Endothelial cell of umbilical vein (primary cell): ENCODE measurements at regions not wholly inside any gene's neighbourhood (a gene's known extent, or its start where the extent isn't known, plus 50 kb on each side); places are given as distances from the start of the nearest gene placed in this dataset.

ENCODE experiments used
- BruUV-seq: library from RNA; stranded (reverse); fragments of 400-500 nt; replicated peaks from 2 replicates; lab custom pipeline; 2021; lab: Mats Ljungman, UMichigan
- CTCF ChIA-PET: fragments of 300-600, 350-600 bp; sonication (Branson Sonifier 250); formaldehyde crosslinking; loops from one replicate; lab custom pipeline; 2021; ENCODE audit warnings: antibody characterized with exemption, inconsistent platforms; lab: Charles Lee
- POLR2A ChIA-PET: fragments of 300-600, 350-600 bp; sonication (Branson Sonifier 250); formaldehyde crosslinking; loops from one replicate; lab custom pipeline; 2021; ENCODE audit warnings: antibody characterized with exemption, inconsistent platforms; lab: Charles Lee
- DNase-seq: peaks from one replicate; pipeline ENCODE4 v3.0.0-alpha.2; 2011; ENCODE audit warnings: low read depth, low spot score
- FAIRE-seq: peaks from 2 replicates; lab custom pipeline; 2011; peaks lifted over from hg19 to GRCh38; lab: Jason Lieb, UNC
- H2AFZ ChIP-seq: 2 replicates; pipeline ENCODE4 v1.6.0; 2012; ENCODE audit warnings: low read depth, low read length, control low read depth, inconsistent platforms
- H3K27ac ChIP-seq: 2 replicates; pipeline ENCODE4 v1.5.1; 2011; ENCODE audit warnings: low read depth, mild to moderate bottlenecking, control low read depth, low read length, moderate library complexity; ENCODE audit not compliant: insufficient read depth
- H3K27me3 ChIP-seq, 2 experiments: 2 replicates each; pipeline versions ENCODE4 v1.6.0 to v1.6.1; 2011; ENCODE audit warnings: low read length in 2 of 2, mixed read lengths in 1 of 2; ENCODE audit not compliant: control insufficient read depth in 2 of 2, insufficient read depth in 2 of 2
- H3K36me3 ChIP-seq, 2 experiments: 2 replicates in 1 of 2; 3 replicates in 1 of 2; pipeline ENCODE4 v1.5.1; 2011; ENCODE audit warnings: low read length in 2 of 2, mild to moderate bottlenecking in 1 of 2, moderate library complexity in 1 of 2; ENCODE audit not compliant: control insufficient read depth in 2 of 2, insufficient read depth in 2 of 2; ENCODE audit errors: extremely low read depth in 1 of 2
- H3K4me1 ChIP-seq: 3 replicates; pipeline ENCODE4 v1.5.1; 2011; ENCODE audit warnings: mild to moderate bottlenecking, low read length; ENCODE audit not compliant: control insufficient read depth, insufficient read depth; ENCODE audit errors: extremely low read depth
- H3K4me2 ChIP-seq: 2 replicates; pipeline ENCODE4 v1.6.1; 2011; ENCODE audit warnings: low read length, control low read depth, mixed read lengths; ENCODE audit not compliant: insufficient read depth
- H3K4me3 ChIP-seq, 3 experiments: fragments of 200-600 bp in 1 of 3; sonication (generic), shearing (Covaris generic) in 1 of 3; replicated peaks in 1 of 3; 2 replicates each; pipeline ENCODE4 v1.5.1; 2011 to 2016; ENCODE audit warnings: control low read depth in 3 of 3, low read length in 3 of 3, mild to moderate bottlenecking in 2 of 3, inconsistent platforms in 1 of 3, low read depth in 1 of 3, moderate library complexity in 1 of 3; ENCODE audit not compliant: insufficient read depth in 1 of 3
- H3K79me2 ChIP-seq: 2 replicates; pipeline ENCODE4 v1.6.0; 2012; ENCODE audit warnings: low read length, inconsistent platforms; ENCODE audit not compliant: control insufficient read depth, insufficient read depth
- H3K9ac ChIP-seq: replicated peaks from 2 replicates; pipeline ENCODE3; 2011; ENCODE audit warnings: low read length, control low read depth; ENCODE audit not compliant: insufficient read depth; ENCODE audit errors: extremely low read depth
- H3K9me1 ChIP-seq: replicated peaks from 3 replicates; pipeline ENCODE4 v1.6.0; 2011; ENCODE audit warnings: mild to moderate bottlenecking, low read length; ENCODE audit not compliant: control insufficient read depth, insufficient read depth; ENCODE audit errors: extremely low read depth
- H3K9me3 ChIP-seq: replicated peaks from 2 replicates; pipeline ENCODE4 v1.5.1; 2012; ENCODE audit warnings: low read length, inconsistent platforms; ENCODE audit not compliant: control insufficient read depth, insufficient read depth
- H4K20me1 ChIP-seq: replicated peaks from 2 replicates; pipeline ENCODE3; 2011; ENCODE audit warnings: mild to moderate bottlenecking, low read length; ENCODE audit not compliant: control insufficient read depth, insufficient read depth; ENCODE audit errors: extremely low read depth
- EZH2 ChIP-seq: IDR thresholded peaks from 2 replicates; pipeline ENCODE4 v1.6.1; 2012; ENCODE audit warnings: borderline replicate concordance, low read depth, mild to moderate bottlenecking, moderate library complexity, low read length, inconsistent platforms; ENCODE audit not compliant: severe bottlenecking
- FOS ChIP-seq: IDR thresholded peaks from 2 replicates; pipeline ENCODE4 v1.6.1; 2011; ENCODE audit warnings: mild to moderate bottlenecking, low read length, moderate library complexity, borderline replicate concordance; ENCODE audit not compliant: insufficient read depth
- GATA2 ChIP-seq: IDR thresholded peaks from 2 replicates; pipeline ENCODE4 v1.7.0; 2011; ENCODE audit warnings: low read depth, mild to moderate bottlenecking, moderate library complexity, mixed read lengths, low read length; ENCODE audit not compliant: insufficient read length, insufficient read depth
- JUN ChIP-seq: IDR thresholded peaks from 2 replicates; pipeline ENCODE4 v1.6.1; 2011; ENCODE audit warnings: borderline replicate concordance, low read depth; ENCODE audit not compliant: insufficient read length, insufficient read depth
- MYC ChIP-seq: IDR thresholded peaks from one replicate; pipeline ENCODE4 v1.6.1; 2011; ENCODE audit warnings: mild to moderate bottlenecking, low read depth, low read length
- POLR2A ChIP-seq: IDR thresholded peaks from 2 replicates; pipeline ENCODE4 v1.6.1; 2012; ENCODE audit warnings: low read depth, mild to moderate bottlenecking, control low read depth, low read length
- POLR2AphosphoS5 ChIP-seq: IDR thresholded peaks from 2 replicates; pipeline ENCODE4 v1.6.1; 2012; ENCODE audit warnings: low read depth, mild to moderate bottlenecking, control low read depth, low read length, moderate library complexity; ENCODE audit not compliant: insufficient read depth
- dilution Hi-C: fragments of 300-500 bp; cut with MboI; formaldehyde crosslinking; loops from one replicate; pipeline ENCODE4 v1.15.0; 2019; ENCODE audit warnings: low sequenced_read_pairs; ENCODE audit not compliant: extremely low pct_ligation_motif_present
- intact Hi-C: fragments of 100-400 bp; cut with micrococcal nuclease; formaldehyde crosslinking; loops from one replicate; pipeline ENCODE4 v1.10.0; 2022
- TF ChIP-seq, protein P1 (sequence below), 2 donors: IDR thresholded peaks; 1 replicate in 1 of 2; 2 replicates in 1 of 2; pipeline ENCODE4 v1.5.1; 2011; ENCODE audit warnings: low read length in 2 of 2, mild to moderate bottlenecking in 2 of 2, moderate library complexity in 2 of 2, control low read depth in 1 of 2, inconsistent platforms in 1 of 2, low read depth in 1 of 2; ENCODE audit not compliant: insufficient read depth in 1 of 2; ENCODE audit errors: extremely low read depth in 1 of 2
- TF ChIP-seq, protein P2 (sequence below): IDR thresholded peaks from 2 replicates; pipeline ENCODE4 v1.6.1; 2011; ENCODE audit not compliant: insufficient read depth, insufficient read length

DNA sequence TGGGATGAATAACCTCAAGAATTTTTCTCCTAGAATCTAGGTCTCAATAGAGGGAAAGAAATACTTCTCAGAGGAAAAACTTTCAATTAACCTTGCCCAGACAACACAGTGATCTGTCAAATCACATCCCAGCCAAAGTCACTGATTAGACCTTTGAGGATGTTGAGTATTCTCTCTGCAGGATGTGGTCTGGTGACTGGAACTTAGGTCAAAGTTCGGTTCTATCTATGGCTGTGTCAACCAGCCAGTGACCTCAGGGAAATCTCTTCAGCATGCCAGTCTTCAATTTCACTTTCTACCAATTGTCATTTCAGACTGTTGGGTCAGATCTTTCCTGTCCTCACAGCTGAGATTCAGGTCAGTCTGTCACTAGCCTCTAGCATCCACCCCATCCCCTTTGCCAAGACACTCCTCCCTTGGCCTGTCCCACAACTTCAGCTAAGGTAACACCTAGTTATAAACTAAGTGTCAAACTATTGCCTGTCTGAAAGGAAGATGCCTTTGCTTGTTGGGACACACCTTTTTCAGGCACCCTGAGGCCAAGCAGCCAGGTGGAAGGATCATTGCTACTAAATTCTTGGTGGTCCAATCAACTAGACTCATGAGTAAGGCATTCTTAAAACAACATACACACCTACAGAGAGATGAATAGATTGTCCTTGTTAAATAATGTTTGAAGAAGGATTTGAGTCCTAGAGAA, 156.3 kb upstream of the FST start:
- BruUV-seq, result no TSS peak
- Histone ChIP-seq H3K4me2 (no peak overlapping the region), H3K27ac (no peak overlapping the region), H3K4me1 (peaks cover 6% of the 10 kb centered on the region), H2AFZ (no peak overlapping the region), H3K36me3 (no peaks in the 10 kb centered on the region), H3K79me2 (no peaks in the 10 kb centered on the region), H3K27me3 (no peaks in the 10 kb centered on the region), H3K9me3 (no peaks in the 10 kb centered on the region), H3K9ac (no peak overlapping the region), H3K4me3 (no peak overlapping the region), H4K20me1 (no peaks in the 10 kb centered on the region), H3K9me1 (no peaks in the 10 kb centered on the region)
- CTCF ChIA-PET, result no interaction called here
- POLR2A ChIA-PET, result no interaction called here
- DNase-seq, result no peak
- dilution Hi-C loops (no loop called here), intact Hi-C loops (no loop called here)
- TF ChIP-seq GATA2 (peak; percentile 85), POLR2A (no peak), FOS (peak; percentile 73)
- no peak for FAIRE-seq

DNA sequence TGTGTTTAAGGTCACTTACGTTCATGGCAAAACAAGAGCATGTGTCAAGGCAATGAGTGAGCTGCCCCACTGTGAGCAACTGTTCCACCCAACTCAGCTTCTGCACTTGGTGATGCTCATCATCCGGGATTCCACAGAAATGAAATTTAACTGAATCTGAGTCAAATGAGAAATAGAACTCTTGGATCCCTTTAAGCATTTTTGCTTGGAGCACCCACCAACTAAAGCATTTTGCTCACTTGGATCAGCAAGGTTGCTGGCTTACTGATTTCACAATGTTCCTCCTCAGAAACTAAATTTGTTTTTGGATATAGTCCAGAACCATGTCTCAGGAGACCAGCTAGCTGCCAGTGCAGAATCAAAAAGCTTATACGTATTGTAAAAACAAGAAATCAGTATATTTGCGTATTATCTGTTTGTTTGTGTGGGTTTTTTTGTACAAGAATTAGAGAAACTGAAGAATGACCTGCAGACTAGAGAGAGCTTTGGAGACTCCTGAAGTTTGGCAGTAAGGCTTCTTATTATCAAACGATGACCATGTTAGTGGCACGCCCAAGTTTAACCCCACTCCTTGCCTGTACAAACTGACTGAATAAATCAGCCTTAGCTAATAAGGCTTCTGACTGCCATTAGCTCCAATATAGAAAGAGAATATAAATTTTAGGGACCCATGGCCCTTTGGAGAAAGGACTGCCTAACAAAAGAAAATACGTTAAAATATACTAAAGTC, 153.8 kb upstream of the FST start:
- DNase-seq (no peak), FAIRE-seq (no peak)
- H3K9ac ChIP-seq, result no peak overlapping the region
- H3K4me1 ChIP-seq, result peaks cover 6% of the 10 kb centered on the region
- H3K27me3 ChIP-seq, result no peaks in the 10 kb centered on the region
- no peak for TF ChIP-seq MYC
- TF ChIP-seq, protein P1, sequence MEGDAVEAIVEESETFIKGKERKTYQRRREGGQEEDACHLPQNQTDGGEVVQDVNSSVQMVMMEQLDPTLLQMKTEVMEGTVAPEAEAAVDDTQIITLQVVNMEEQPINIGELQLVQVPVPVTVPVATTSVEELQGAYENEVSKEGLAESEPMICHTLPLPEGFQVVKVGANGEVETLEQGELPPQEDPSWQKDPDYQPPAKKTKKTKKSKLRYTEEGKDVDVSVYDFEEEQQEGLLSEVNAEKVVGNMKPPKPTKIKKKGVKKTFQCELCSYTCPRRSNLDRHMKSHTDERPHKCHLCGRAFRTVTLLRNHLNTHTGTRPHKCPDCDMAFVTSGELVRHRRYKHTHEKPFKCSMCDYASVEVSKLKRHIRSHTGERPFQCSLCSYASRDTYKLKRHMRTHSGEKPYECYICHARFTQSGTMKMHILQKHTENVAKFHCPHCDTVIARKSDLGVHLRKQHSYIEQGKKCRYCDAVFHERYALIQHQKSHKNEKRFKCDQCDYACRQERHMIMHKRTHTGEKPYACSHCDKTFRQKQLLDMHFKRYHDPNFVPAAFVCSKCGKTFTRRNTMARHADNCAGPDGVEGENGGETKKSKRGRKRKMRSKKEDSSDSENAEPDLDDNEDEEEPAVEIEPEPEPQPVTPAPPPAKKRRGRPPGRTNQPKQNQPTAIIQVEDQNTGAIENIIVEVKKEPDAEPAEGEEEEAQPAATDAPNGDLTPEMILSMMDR (IDR thresholded peaks at IDR 0.05; ENCODE audit: extremely low read depth in 1 of 2, insufficient read depth in 1 of 2, low read depth in 1 of 2, low read length in 2 of 2), result no peak
- no peak for TF ChIP-seq JUN
- no peak for TF ChIP-seq GATA2
- TF ChIP-seq POLR2AphosphoS5, result no peak
- no peak for TF ChIP-seq EZH2
- TF ChIP-seq, protein P2, sequence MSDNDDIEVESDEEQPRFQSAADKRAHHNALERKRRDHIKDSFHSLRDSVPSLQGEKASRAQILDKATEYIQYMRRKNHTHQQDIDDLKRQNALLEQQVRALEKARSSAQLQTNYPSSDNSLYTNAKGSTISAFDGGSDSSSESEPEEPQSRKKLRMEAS, result no peak
- TF ChIP-seq POLR2A, result no peak
- no peak for TF ChIP-seq FOS
- no peaks in the 10 kb centered on the region for H3K9me1 ChIP-seq
- intact Hi-C loops, result no loop called here
- no peak overlapping the region for H2AFZ ChIP-seq
- H3K4me3 ChIP-seq, result no peak overlapping the region
- no peak overlapping the region for H3K4me2 ChIP-seq
- H3K79me2 ChIP-seq, result no peaks in the 10 kb centered on the region
- dilution Hi-C loops, result no loop called here
- H4K20me1 ChIP-seq, result no peaks in the 10 kb centered on the region
- H3K9me3 ChIP-seq, result no peaks in the 10 kb centered on the region
- H3K27ac ChIP-seq, result no peak overlapping the region
- BruUV-seq, result no TSS peak
- no peaks in the 10 kb centered on the region for H3K36me3 ChIP-seq
- POLR2A ChIA-PET, result no interaction called here
- CTCF ChIA-PET, result interaction anchor here (2.0 kb wide), 1 partner anchor 104 kb away, joined by 8 read pairs; no protein-coding TSS in a partner anchor
